A549 (cell line): ENCODE measurements at regions not wholly inside any gene's neighbourhood (a gene's known extent, or its start where the extent isn't known, plus 50 kb on each side); places are given as distances from the start of the nearest gene placed in this dataset.

Source experiments
- CBX8 ChIP-seq: fragments of 200-600 bp; sonication (generic); IDR thresholded peaks from 2 replicates; pipeline ENCODE4 v1.6.1; 2016
- CHD2 ChIP-seq: fragments of 150-350 bp; IDR thresholded peaks from 2 replicates; pipeline ENCODE4 v1.6.1; 2014; ENCODE audit warnings: low read length; ENCODE audit not compliant: partially characterized antibody
- EP300 ChIP-seq, 2 experiments: fragments of >200 bp; sonication (Bioruptor Twin); formaldehyde crosslinking; IDR thresholded peaks; 2 replicates in 1 of 2; 3 replicates in 1 of 2; pipeline ENCODE4 v1.6.1; 2016 to 2017
- HOXB13 ChIP-seq: fragments of 250-450 bp; sonication (Bioruptor Pico); IDR thresholded peaks from 2 replicates; pipeline ENCODE4 v1.5.0; 2020; ENCODE audit warnings: low read depth, mild to moderate bottlenecking, moderate library complexity
- MYC ChIP-seq: IDR thresholded peaks from 2 replicates; pipeline ENCODE4 v1.6.1; 2012; ENCODE audit warnings: mild to moderate bottlenecking, inconsistent platforms, low read length, improper control_type of control experiment, borderline replicate concordance
- POLR2A ChIP-seq: IDR thresholded peaks from 2 replicates; pipeline ENCODE4 v1.6.1; 2012; ENCODE audit warnings: mild to moderate bottlenecking, low read length
- RCOR1 ChIP-seq: fragments of 150-350 bp; IDR thresholded peaks from 2 replicates; pipeline ENCODE4 v1.6.1; 2014; ENCODE audit warnings: antibody characterized with exemption, low read length, low read depth
- TF ChIP-seq, protein P1 (sequence below): fragments of >200 bp; sonication (Bioruptor Twin); formaldehyde crosslinking; IDR thresholded peaks from 2 replicates; pipeline ENCODE4 v1.6.1; 2016
- TF ChIP-seq, protein P2 (sequence below): fragments of 200-600 bp; sonication (generic); IDR thresholded peaks from 2 replicates; pipeline ENCODE4 v1.6.1; 2016; ENCODE audit warnings: antibody characterized with exemption, mild to moderate bottlenecking, moderate library complexity
- TF ChIP-seq, protein P3 (sequence below): fragments of >200 bp; sonication (Bioruptor Twin); formaldehyde crosslinking; IDR thresholded peaks from 3 replicates; pipeline ENCODE4 v1.5.1; 2016
- TF ChIP-seq, protein P4 (sequence below): fragments of 450-650 bp; IDR thresholded peaks from 2 replicates; pipeline ENCODE4 v1.6.1; 2014; ENCODE audit warnings: antibody characterized with exemption

DNA sequence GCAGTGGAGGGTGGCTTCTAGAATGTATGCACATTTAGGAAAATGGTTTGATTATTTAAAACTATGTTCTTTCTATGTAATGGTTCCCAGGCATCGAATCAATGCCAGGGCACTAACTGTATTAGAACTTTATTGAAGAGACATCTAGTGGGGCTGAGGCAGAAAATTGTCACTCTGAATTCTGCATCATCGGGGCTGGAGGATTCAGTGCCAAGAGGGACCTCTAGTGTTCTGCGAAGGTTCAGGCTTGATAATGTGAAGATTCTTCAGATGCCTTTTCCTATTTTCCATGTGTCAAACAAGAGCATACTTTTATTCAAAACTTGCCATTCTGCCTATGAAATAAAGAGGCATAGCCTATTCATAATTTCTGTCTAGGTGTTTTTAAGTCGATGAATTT is 146.3 kb downstream of the CAND1 start:
- TF ChIP-seq CBX8 (no peak), HOXB13 (no peak), POLR2A (no peak), CHD2 (no peak), EP300 (IDR thresholded peaks at IDR 0.05) (no peak), MYC (no peak), RCOR1 (no peak)
- TF ChIP-seq, protein P1, sequence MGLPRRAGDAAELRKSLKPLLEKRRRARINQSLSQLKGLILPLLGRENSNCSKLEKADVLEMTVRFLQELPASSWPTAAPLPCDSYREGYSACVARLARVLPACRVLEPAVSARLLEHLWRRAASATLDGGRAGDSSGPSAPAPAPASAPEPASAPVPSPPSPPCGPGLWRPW: no peak
- TF ChIP-seq, protein P2, sequence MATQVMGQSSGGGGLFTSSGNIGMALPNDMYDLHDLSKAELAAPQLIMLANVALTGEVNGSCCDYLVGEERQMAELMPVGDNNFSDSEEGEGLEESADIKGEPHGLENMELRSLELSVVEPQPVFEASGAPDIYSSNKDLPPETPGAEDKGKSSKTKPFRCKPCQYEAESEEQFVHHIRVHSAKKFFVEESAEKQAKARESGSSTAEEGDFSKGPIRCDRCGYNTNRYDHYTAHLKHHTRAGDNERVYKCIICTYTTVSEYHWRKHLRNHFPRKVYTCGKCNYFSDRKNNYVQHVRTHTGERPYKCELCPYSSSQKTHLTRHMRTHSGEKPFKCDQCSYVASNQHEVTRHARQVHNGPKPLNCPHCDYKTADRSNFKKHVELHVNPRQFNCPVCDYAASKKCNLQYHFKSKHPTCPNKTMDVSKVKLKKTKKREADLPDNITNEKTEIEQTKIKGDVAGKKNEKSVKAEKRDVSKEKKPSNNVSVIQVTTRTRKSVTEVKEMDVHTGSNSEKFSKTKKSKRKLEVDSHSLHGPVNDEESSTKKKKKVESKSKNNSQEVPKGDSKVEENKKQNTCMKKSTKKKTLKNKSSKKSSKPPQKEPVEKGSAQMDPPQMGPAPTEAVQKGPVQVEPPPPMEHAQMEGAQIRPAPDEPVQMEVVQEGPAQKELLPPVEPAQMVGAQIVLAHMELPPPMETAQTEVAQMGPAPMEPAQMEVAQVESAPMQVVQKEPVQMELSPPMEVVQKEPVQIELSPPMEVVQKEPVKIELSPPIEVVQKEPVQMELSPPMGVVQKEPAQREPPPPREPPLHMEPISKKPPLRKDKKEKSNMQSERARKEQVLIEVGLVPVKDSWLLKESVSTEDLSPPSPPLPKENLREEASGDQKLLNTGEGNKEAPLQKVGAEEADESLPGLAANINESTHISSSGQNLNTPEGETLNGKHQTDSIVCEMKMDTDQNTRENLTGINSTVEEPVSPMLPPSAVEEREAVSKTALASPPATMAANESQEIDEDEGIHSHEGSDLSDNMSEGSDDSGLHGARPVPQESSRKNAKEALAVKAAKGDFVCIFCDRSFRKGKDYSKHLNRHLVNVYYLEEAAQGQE: no peak
- TF ChIP-seq, protein P3, sequence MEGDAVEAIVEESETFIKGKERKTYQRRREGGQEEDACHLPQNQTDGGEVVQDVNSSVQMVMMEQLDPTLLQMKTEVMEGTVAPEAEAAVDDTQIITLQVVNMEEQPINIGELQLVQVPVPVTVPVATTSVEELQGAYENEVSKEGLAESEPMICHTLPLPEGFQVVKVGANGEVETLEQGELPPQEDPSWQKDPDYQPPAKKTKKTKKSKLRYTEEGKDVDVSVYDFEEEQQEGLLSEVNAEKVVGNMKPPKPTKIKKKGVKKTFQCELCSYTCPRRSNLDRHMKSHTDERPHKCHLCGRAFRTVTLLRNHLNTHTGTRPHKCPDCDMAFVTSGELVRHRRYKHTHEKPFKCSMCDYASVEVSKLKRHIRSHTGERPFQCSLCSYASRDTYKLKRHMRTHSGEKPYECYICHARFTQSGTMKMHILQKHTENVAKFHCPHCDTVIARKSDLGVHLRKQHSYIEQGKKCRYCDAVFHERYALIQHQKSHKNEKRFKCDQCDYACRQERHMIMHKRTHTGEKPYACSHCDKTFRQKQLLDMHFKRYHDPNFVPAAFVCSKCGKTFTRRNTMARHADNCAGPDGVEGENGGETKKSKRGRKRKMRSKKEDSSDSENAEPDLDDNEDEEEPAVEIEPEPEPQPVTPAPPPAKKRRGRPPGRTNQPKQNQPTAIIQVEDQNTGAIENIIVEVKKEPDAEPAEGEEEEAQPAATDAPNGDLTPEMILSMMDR: peak; percentile 26; the same call in 2 of the 3 replicates
- TF ChIP-seq, protein P4, sequence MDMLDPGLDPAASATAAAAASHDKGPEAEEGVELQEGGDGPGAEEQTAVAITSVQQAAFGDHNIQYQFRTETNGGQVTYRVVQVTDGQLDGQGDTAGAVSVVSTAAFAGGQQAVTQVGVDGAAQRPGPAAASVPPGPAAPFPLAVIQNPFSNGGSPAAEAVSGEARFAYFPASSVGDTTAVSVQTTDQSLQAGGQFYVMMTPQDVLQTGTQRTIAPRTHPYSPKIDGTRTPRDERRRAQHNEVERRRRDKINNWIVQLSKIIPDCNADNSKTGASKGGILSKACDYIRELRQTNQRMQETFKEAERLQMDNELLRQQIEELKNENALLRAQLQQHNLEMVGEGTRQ: no peak
